ENCODE measurements at regions not wholly inside any gene's neighbourhood (a gene's known extent, or its start where the extent isn't known, plus 50 kb on each side); places are given as distances from the start of the nearest gene placed in this dataset.

DNA sequence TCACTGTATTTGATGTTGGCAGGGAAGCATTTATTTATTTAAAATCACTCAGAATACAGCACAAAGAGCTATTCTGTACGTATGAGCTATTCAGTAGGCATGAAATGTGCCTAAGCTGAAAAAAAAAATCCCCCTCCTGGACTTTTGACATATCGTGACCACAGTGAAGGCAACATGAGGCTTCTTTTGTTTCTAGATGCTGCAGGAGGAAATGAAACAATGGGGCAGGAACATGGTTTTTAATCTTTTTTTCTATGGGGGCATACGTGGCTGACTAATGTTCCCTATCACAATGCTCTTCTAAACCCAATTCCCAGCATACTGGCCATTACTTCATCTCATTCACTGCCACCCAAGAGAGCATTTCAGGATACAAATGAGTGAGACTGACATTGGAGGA is 191.0 kb upstream of the PMFBP1 start:
- Histone ChIP-seq H3K36me3 (ENCODE audit: insufficient read depth in 1 of 2, low read depth in 1 of 2) (no peaks in the 10 kb centered on the region), H3K9me3 (no peaks in the 10 kb centered on the region), H3K4me3 (no peak overlapping the region), H3K27ac (no peak overlapping the region), H3K4me1 (no peaks in the 10 kb centered on the region), H3K27me3 (ENCODE audit: insufficient read depth in 3 of 3, low read length in 2 of 3) (no peaks in the 10 kb centered on the region)
- DNase-seq, result no peak
- TF ChIP-seq, protein P1, sequence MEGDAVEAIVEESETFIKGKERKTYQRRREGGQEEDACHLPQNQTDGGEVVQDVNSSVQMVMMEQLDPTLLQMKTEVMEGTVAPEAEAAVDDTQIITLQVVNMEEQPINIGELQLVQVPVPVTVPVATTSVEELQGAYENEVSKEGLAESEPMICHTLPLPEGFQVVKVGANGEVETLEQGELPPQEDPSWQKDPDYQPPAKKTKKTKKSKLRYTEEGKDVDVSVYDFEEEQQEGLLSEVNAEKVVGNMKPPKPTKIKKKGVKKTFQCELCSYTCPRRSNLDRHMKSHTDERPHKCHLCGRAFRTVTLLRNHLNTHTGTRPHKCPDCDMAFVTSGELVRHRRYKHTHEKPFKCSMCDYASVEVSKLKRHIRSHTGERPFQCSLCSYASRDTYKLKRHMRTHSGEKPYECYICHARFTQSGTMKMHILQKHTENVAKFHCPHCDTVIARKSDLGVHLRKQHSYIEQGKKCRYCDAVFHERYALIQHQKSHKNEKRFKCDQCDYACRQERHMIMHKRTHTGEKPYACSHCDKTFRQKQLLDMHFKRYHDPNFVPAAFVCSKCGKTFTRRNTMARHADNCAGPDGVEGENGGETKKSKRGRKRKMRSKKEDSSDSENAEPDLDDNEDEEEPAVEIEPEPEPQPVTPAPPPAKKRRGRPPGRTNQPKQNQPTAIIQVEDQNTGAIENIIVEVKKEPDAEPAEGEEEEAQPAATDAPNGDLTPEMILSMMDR (IDR thresholded peaks at IDR 0.05), result no peak
- intact Hi-C loops (cut with DNase I), result no loop called here
- no peak for ATAC-seq
- WGBS, 3 donors, result 36 to 41% (median 38%) methylated on average over 3 of the region's 3 CpGs

DNA sequence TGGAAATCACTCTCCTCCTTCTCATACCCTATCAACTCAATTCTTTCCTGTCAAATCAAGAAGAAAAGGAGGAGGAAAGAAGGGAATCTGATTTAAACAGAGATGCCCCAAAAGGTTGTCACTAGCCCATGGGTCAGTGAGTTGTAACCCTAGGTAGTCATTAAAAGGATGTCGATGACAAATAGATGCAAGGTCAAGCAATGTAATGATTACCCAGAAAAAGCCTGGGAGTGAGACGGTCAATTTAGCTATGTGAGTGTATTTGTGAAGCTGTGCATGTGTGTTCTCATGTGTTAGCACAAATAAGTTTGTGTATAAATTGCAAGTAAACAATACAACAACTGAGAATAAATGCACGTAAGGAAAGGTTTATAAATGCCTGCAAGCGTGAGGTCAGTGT is 190.5 kb upstream of the PMFBP1 start:
- WGBS, 3 donors, result 86 to 91% (median 91%) methylated on average over 4 of the region's 4 CpGs
- intact Hi-C loops (cut with DNase I), result no loop called here

DNA sequence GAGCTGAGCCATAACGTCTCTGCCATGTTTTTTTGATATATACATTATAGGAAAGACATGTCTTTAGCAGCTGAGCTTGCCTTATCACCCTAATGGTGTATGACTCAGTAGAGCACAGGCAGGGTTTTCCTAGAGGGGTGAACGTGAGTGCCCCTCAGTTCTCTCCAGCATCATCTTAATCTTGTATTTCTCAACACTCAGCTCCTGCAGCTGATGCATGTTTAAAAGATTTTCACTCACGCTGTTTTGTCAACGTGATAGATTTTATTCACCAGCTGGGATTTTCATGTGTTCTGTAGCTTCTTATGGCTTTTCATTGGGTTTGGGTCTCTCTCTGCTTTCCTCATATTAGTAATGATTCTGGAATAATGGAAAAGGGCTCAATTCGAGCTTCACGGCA is 186.0 kb upstream of the PMFBP1 start:
- no peaks in the 10 kb centered on the region for H3K27me3 ChIP-seq (ENCODE audit: insufficient read depth in 3 of 3, low read length in 2 of 3)
- intact Hi-C loops (cut with DNase I), result no loop called here
- WGBS, 3 donors, result 64 to 70% (median 64%) methylated on average over 6 of the region's 6 CpGs
- ATAC-seq, result no peak
- no peak overlapping the region for H3K27ac ChIP-seq
- no peaks in the 10 kb centered on the region for H3K4me1 ChIP-seq
- H3K4me3 ChIP-seq, result no peak overlapping the region
- H3K36me3 ChIP-seq (ENCODE audit: insufficient read depth in 1 of 2, low read depth in 1 of 2), result no peaks in the 10 kb centered on the region
- TF ChIP-seq, protein P1 (IDR thresholded peaks at IDR 0.05), result no peak
- no peak for DNase-seq
- H3K9me3 ChIP-seq, result no peaks in the 10 kb centered on the region

More for the DNA sequence above, 190.5 kb upstream of the PMFBP1 start:
- Histone ChIP-seq H3K4me1 (no peaks in the 10 kb centered on the region), H3K27me3 (ENCODE audit: insufficient read depth in 3 of 3, low read length in 2 of 3) (no peaks in the 10 kb centered on the region), H3K36me3 (ENCODE audit: insufficient read depth in 1 of 2, low read depth in 1 of 2) (no peaks in the 10 kb centered on the region), H3K27ac (no peak overlapping the region), H3K4me3 (no peak overlapping the region), H3K9me3 (no peaks in the 10 kb centered on the region)
- DNase-seq, result no peak
- no peak for ATAC-seq
- TF ChIP-seq, protein P1 (IDR thresholded peaks at IDR 0.05), result no peak

DNA sequence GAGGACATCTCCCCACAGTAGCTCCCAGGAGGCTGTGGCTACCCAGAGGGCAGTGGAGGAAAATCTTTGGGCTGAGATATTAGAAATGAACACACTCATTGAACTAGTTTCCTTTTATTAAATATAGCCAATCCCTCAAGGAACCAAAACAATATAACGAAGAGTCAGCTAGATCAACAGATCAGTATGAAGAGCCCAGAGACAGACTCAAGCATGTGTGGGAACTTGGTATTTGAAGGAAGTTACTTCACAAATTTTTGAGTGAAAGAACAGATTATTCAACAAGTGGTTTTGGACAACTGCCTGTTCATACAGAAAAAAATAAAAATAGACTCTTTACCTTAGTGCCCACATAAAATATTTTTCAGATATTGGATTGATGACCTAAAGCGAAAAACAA is 183.6 kb upstream of the PMFBP1 start:
- DNase-seq, result no peak
- TF ChIP-seq, protein P1 (IDR thresholded peaks at IDR 0.05), result no peak
- H3K4me3 ChIP-seq, result no peak overlapping the region
- H3K9me3 ChIP-seq, result no peaks in the 10 kb centered on the region
- H3K27ac ChIP-seq, result no peak overlapping the region
- 88 to 90% (median 90%) methylated on average over 2 of the region's 2 CpGs for WGBS, 3 donors
- H3K36me3 ChIP-seq (ENCODE audit: insufficient read depth in 1 of 2, low read depth in 1 of 2), result no peaks in the 10 kb centered on the region
- ATAC-seq, result no peak
- intact Hi-C loops (cut with DNase I), result no loop called here
- H3K4me1 ChIP-seq, result no peaks in the 10 kb centered on the region
- no peaks in the 10 kb centered on the region for H3K27me3 ChIP-seq (ENCODE audit: insufficient read depth in 3 of 3, low read length in 2 of 3)

DNA sequence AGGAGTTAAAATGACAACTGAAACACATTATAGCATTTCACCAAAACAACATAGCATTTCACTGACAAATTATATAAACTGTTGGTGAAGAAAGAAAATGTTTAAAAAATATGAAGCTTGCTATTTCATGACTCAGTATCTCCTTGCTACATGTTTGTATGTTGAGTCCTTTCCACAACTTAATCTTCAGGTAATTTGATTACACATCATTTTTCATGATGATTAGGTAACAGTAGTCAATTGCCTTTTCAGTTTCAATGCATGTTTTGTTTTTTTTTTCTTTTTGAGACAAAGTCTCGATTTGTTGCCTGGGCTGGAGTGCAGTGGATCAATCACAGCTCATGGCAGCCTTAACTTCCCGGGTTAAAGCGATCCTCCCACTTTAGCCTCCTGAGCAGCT is 177.8 kb upstream of the PMFBP1 start:
- ATAC-seq, result no peak
- intact Hi-C loops (cut with DNase I), result no loop called here
- no peaks in the 10 kb centered on the region for H3K4me1 ChIP-seq

More for the DNA sequence above, 177.8 kb upstream of the PMFBP1 start:
- H3K27me3 ChIP-seq (ENCODE audit: insufficient read depth in 3 of 3, low read length in 2 of 3), result no peaks in the 10 kb centered on the region
- H3K36me3 ChIP-seq (ENCODE audit: insufficient read depth in 1 of 2, low read depth in 1 of 2), result no peaks in the 10 kb centered on the region
- TF ChIP-seq, protein P1 (IDR thresholded peaks at IDR 0.05), result no peak
- H3K27ac ChIP-seq, result no peak overlapping the region
- 90 to 91% (median 91%) methylated on average over 3 of the region's 3 CpGs for WGBS, 3 donors
- DNase-seq, result no peak
- H3K9me3 ChIP-seq, result no peaks in the 10 kb centered on the region
- no peak overlapping the region for H3K4me3 ChIP-seq
